ENCODE measurements at regions not wholly inside any gene's neighbourhood (a gene's known extent, or its start where the extent isn't known, plus 50 kb on each side); places are given as distances from the start of the nearest gene placed in this dataset.

DNA sequence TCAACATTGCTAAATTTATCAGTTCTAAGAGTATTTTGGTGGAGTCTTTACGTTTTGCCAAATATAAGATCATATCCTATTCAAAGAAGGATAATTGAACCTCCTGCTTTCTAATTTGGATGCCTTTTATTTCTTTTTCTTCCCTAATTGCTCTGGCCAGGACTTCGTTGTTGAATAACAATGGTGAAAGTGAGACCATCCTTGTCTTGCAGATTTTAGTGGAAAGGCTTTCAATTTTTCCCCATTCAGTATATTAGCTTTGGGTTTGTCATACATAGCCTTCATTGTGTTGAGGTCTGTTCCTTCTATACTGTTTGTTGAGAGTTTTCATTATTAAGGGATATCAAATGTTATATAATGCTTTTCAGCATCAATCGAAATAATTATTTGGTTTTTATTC is 1974.2 kb upstream of the ACO1 start:
- TF ChIP-seq EZH2 (IDR thresholded peaks at IDR 0.05; ENCODE audit: low read length) (no peak), CTCF (optimal IDR thresholded peaks at IDR 0.05 in 1 of 3, IDR thresholded peaks at IDR 0.05 in 1 of 3, conservative IDR thresholded peaks at IDR 0.05 in 1 of 3; ENCODE audit: extremely low read depth in 1 of 3, insufficient read depth in 2 of 3, low read length in 3 of 3) (no peak)
- Histone ChIP-seq H3K4me1 (ENCODE audit: control insufficient read depth, extremely low read depth, insufficient read depth, low read length) (no peaks in the 10 kb centered on the region), H3K27me3 (ENCODE audit: control insufficient read depth, extremely low read depth, insufficient read depth, low read length) (no peaks in the 10 kb centered on the region), H3K9ac (ENCODE audit: control insufficient read depth, extremely low read depth, insufficient read depth, low read length) (no peak overlapping the region), H3K9me3 (ENCODE audit: control insufficient read depth, low read depth, low read length) (no peaks in the 10 kb centered on the region), H2AFZ (ENCODE audit: control insufficient read depth, low read length) (no peak overlapping the region), H4K20me1 (ENCODE audit: control insufficient read depth, extremely low read depth, insufficient read depth, low read length) (no peaks in the 10 kb centered on the region), H3K27ac (ENCODE audit: control insufficient read depth, insufficient read depth, low read length) (no peak overlapping the region), H3K9me1 (ENCODE audit: control insufficient read depth, extremely low read depth, insufficient read depth, low read length) (no peaks in the 10 kb centered on the region), H3K4me2 (ENCODE audit: control insufficient read depth, extremely low read depth, insufficient read depth, low read depth, low read length) (no peak overlapping the region), H3K4me3 (ENCODE audit: control insufficient read depth in 2 of 3, extremely low read depth in 1 of 3, insufficient read depth in 2 of 3, low read depth in 1 of 3, low read length in 3 of 3) (no peak overlapping the region), H3K36me3 (ENCODE audit: control insufficient read depth in 2 of 2, extremely low read depth in 1 of 2, insufficient read depth in 2 of 2, low read length in 2 of 2) (no peaks in the 10 kb centered on the region), H3K79me2 (ENCODE audit: control insufficient read depth, insufficient read depth, low read length) (no peaks in the 10 kb centered on the region)
- dilution Hi-C loops (cut with MboI; ENCODE audit: extremely low pct_ligation_motif_present, low sequenced_read_pairs) = no loop called here
- no peak for DNase-seq (ENCODE audit: low read depth, low spot score)
- no peak for FAIRE-seq

GRCh38 chr9:30411571-30411970 is 1972.9 kb upstream of the ACO1 start:
- no peak overlapping the region for H2AFZ ChIP-seq (ENCODE audit: control insufficient read depth, low read length)
- H4K20me1 ChIP-seq (ENCODE audit: control insufficient read depth, extremely low read depth, insufficient read depth, low read length) = no peaks in the 10 kb centered on the region
- no peak overlapping the region for H3K4me3 ChIP-seq (ENCODE audit: control insufficient read depth in 2 of 3, extremely low read depth in 1 of 3, insufficient read depth in 2 of 3, low read depth in 1 of 3, low read length in 3 of 3)
- H3K27ac ChIP-seq (ENCODE audit: control insufficient read depth, insufficient read depth, low read length) = no peak overlapping the region
- TF ChIP-seq EZH2 (IDR thresholded peaks at IDR 0.05; ENCODE audit: low read length) = no peak
- TF ChIP-seq CTCF (optimal IDR thresholded peaks at IDR 0.05 in 1 of 3, IDR thresholded peaks at IDR 0.05 in 1 of 3, conservative IDR thresholded peaks at IDR 0.05 in 1 of 3; ENCODE audit: extremely low read depth in 1 of 3, insufficient read depth in 2 of 3, low read length in 3 of 3) = no peak
- H3K27me3 ChIP-seq (ENCODE audit: control insufficient read depth, extremely low read depth, insufficient read depth, low read length) = no peaks in the 10 kb centered on the region
- H3K9me1 ChIP-seq (ENCODE audit: control insufficient read depth, extremely low read depth, insufficient read depth, low read length) = no peaks in the 10 kb centered on the region
- H3K4me2 ChIP-seq (ENCODE audit: control insufficient read depth, extremely low read depth, insufficient read depth, low read depth, low read length) = no peak overlapping the region
- DNase-seq (ENCODE audit: low read depth, low spot score) (no peak), FAIRE-seq (no peak)
- dilution Hi-C loops (cut with MboI; ENCODE audit: extremely low pct_ligation_motif_present, low sequenced_read_pairs) = no loop called here
- H3K36me3 ChIP-seq (ENCODE audit: control insufficient read depth in 2 of 2, extremely low read depth in 1 of 2, insufficient read depth in 2 of 2, low read length in 2 of 2) = no peaks in the 10 kb centered on the region
- no peaks in the 10 kb centered on the region for H3K4me1 ChIP-seq (ENCODE audit: control insufficient read depth, extremely low read depth, insufficient read depth, low read length)
- H3K9ac ChIP-seq (ENCODE audit: control insufficient read depth, extremely low read depth, insufficient read depth, low read length) = no peak overlapping the region
- H3K9me3 ChIP-seq (ENCODE audit: control insufficient read depth, low read depth, low read length) = no peaks in the 10 kb centered on the region
- no peaks in the 10 kb centered on the region for H3K79me2 ChIP-seq (ENCODE audit: control insufficient read depth, insufficient read depth, low read length)

Measured in keratinocyte (primary cell).